ENCODE measurements at regions not wholly inside any gene's neighbourhood (a gene's known extent, or its start where the extent isn't known, plus 50 kb on each side); places are given as distances from the start of the nearest gene placed in this dataset.

- Mint-ChIP-seq H3K27ac (no peak overlapping the region), H3K27me3 (ENCODE audit: insufficient read depth, low read depth) (peaks cover 2% of the 10 kb centered on the region), H3K4me3 (no peak overlapping the region), H3K9me3 (peaks cover 14% of the 10 kb centered on the region), H3K4me1 (peaks cover 4% of the 10 kb centered on the region), H3K36me3 (no peaks in the 10 kb centered on the region)
- no peak overlapping the region for H2AFZ ChIP-seq (replicated peaks)
- H3K9me3 ChIP-seq (ENCODE audit: low read depth), result no peaks in the 10 kb centered on the region
- H3F3A ChIP-seq (ENCODE audit: low read depth), result no peaks in the 10 kb centered on the region
- no peaks in the 10 kb centered on the region for H3K36me3 ChIP-seq
- TF ChIP-seq EZH2phosphoT487 (IDR thresholded peaks at IDR 0.05), result no peak
- TF ChIP-seq CTCF (IDR thresholded peaks at IDR 0.05), result no peak
- TF ChIP-seq EZH2 (IDR thresholded peaks at IDR 0.05), result no peak
- DNase-seq (ENCODE audit: low spot score), result no peak
- peaks cover 1% of the 10 kb centered on the region for H3K4me1 ChIP-seq
- H4K20me1 ChIP-seq (ENCODE audit: low read depth), result no peaks in the 10 kb centered on the region
- H3K27ac ChIP-seq, result no peak overlapping the region
- H3K79me2 ChIP-seq (ENCODE audit: low read depth), result no peaks in the 10 kb centered on the region
- no peaks in the 10 kb centered on the region for H3K27me3 ChIP-seq
- H3K9ac ChIP-seq, result no peak overlapping the region
- no peak overlapping the region for H3K4me3 ChIP-seq
- H3K4me2 ChIP-seq, result no peak overlapping the region
Observed at GRCh38 chr4:151951671-151952050, 190.9 kb upstream of the GATB start.

GRCh38 chr4:151950993-151951670, 190.3 kb upstream of the GATB start:
- peaks cover under 1% of the 10 kb centered on the region for H3K4me1 Mint-ChIP-seq
- Histone ChIP-seq H3K27ac (no peak overlapping the region), H3K4me1 (no peaks in the 10 kb centered on the region), H3K4me3 (no peak overlapping the region), H3K79me2 (ENCODE audit: low read depth) (no peaks in the 10 kb centered on the region), H3K27me3 (no peaks in the 10 kb centered on the region), H3F3A (ENCODE audit: low read depth) (no peaks in the 10 kb centered on the region), H4K20me1 (ENCODE audit: low read depth) (no peaks in the 10 kb centered on the region), H3K9ac (no peak overlapping the region), H2AFZ (replicated peaks) (no peak overlapping the region), H3K4me2 (no peak overlapping the region), H3K9me3 (ENCODE audit: low read depth) (no peaks in the 10 kb centered on the region), H3K36me3 (no peaks in the 10 kb centered on the region)
- H3K27me3 Mint-ChIP-seq (ENCODE audit: insufficient read depth, low read depth), result peaks cover 2% of the 10 kb centered on the region
- TF ChIP-seq EZH2phosphoT487 (IDR thresholded peaks at IDR 0.05) (no peak), EZH2 (IDR thresholded peaks at IDR 0.05) (no peak), CTCF (IDR thresholded peaks at IDR 0.05) (no peak)
- H3K4me3 Mint-ChIP-seq, result no peak overlapping the region
- H3K27ac Mint-ChIP-seq, result no peak overlapping the region
- DNase-seq (ENCODE audit: low spot score), result no peak
- peaks cover 2% of the 10 kb centered on the region for H3K36me3 Mint-ChIP-seq
- H3K9me3 Mint-ChIP-seq, result peaks cover 19% of the 10 kb centered on the region

GRCh38 chr4:151948351-151949016, 187.7 kb upstream of the GATB start:
- no peak overlapping the region for H3K9ac ChIP-seq
- Mint-ChIP-seq H3K27ac (no peak overlapping the region), H3K4me3 (no peak overlapping the region), H3K27me3 (ENCODE audit: insufficient read depth, low read depth) (peaks cover 2% of the 10 kb centered on the region), H3K4me1 (no peaks in the 10 kb centered on the region), H3K36me3 (peaks cover 2% of the 10 kb centered on the region), H3K9me3 (peaks cover 29% of the 10 kb centered on the region)
- H3K4me3 ChIP-seq, result no peak overlapping the region
- no peaks in the 10 kb centered on the region for H3K79me2 ChIP-seq (ENCODE audit: low read depth)
- no peak for DNase-seq (ENCODE audit: low spot score)
- no peaks in the 10 kb centered on the region for H3K27me3 ChIP-seq
- H3K4me2 ChIP-seq, result no peak overlapping the region
- H2AFZ ChIP-seq (replicated peaks), result no peak overlapping the region
- TF ChIP-seq EZH2phosphoT487 (IDR thresholded peaks at IDR 0.05), result no peak
- TF ChIP-seq EZH2 (IDR thresholded peaks at IDR 0.05), result no peak
- TF ChIP-seq CTCF (IDR thresholded peaks at IDR 0.05), result no peak
- H3K36me3 ChIP-seq, result no peaks in the 10 kb centered on the region
- no peaks in the 10 kb centered on the region for H3K4me1 ChIP-seq
- no peak overlapping the region for H3K27ac ChIP-seq
- no peaks in the 10 kb centered on the region for H3K9me3 ChIP-seq (ENCODE audit: low read depth)
- no peaks in the 10 kb centered on the region for H4K20me1 ChIP-seq (ENCODE audit: low read depth)
- no peaks in the 10 kb centered on the region for H3F3A ChIP-seq (ENCODE audit: low read depth)
